LNCAP (cell line): ENCODE measurements at regions not wholly inside any gene's neighbourhood (a gene's known extent, or its start where the extent isn't known, plus 50 kb on each side); places are given as distances from the start of the nearest gene placed in this dataset.

ENCODE experiments used
- CTCF ChIP-seq: fragments of 450-650 bp; IDR thresholded peaks from 2 replicates; pipeline ENCODE4 v1.5.1; 2017; ENCODE audit warnings: mild to moderate bottlenecking

- no peak for TF ChIP-seq CTCF
These were observed 82.7 kb upstream of the OTX2 start for GRCh38 chr14:56892959-56893358.

GRCh38 chr14:56891226-56891625 is 80.9 kb upstream of the OTX2 start:
- TF ChIP-seq CTCF: no peak

- no peak for TF ChIP-seq CTCF
These were observed 79.4 kb upstream of the OTX2 start for GRCh38 chr14:56889705-56890104.

GRCh38 chr14:56888274-56888673 is 78.0 kb upstream of the OTX2 start:
- no peak for TF ChIP-seq CTCF

- no peak for TF ChIP-seq CTCF
These were observed 76.9 kb upstream of the OTX2 start for GRCh38 chr14:56887216-56887615.

- no peak for TF ChIP-seq CTCF
These were observed 76.3 kb upstream of the OTX2 start for GRCh38 chr14:56886471-56887062.

- TF ChIP-seq CTCF: no peak
These were observed 75.5 kb upstream of the OTX2 start for GRCh38 chr14:56885825-56886224.

- no peak for TF ChIP-seq CTCF
These were observed 74.3 kb upstream of the OTX2 start for GRCh38 chr14:56884617-56885016.
